ENCODE measurements at regions not wholly inside any gene's neighbourhood (a gene's known extent, or its start where the extent isn't known, plus 50 kb on each side); places are given as distances from the start of the nearest gene placed in this dataset.

- Mint-ChIP-seq H3K36me3 (ENCODE audit: unreplicated experiment) (no peaks in the 10 kb centered on the region), H3K9me3 (ENCODE audit: unreplicated experiment) (peaks cover 19% of the 10 kb centered on the region), H3K4me3 (ENCODE audit: unreplicated experiment) (no peak overlapping the region), H3K27ac (ENCODE audit: unreplicated experiment) (no peak overlapping the region), H3K4me1 (ENCODE audit: unreplicated experiment) (no peaks in the 10 kb centered on the region), H3K27me3 (ENCODE audit: unreplicated experiment) (no peaks in the 10 kb centered on the region)
- no peak for DNase-seq (ENCODE audit: extremely low spot score, unreplicated experiment)
- TF ChIP-seq CTCF (IDR thresholded peaks at IDR 0.05), result no peak
Observed at GRCh38 chr21:14657241-14658008, 111.3 kb upstream of the SAMSN1 start.

- Mint-ChIP-seq H3K4me1 (ENCODE audit: unreplicated experiment) (no peaks in the 10 kb centered on the region), H3K27me3 (ENCODE audit: unreplicated experiment) (no peaks in the 10 kb centered on the region), H3K27ac (ENCODE audit: unreplicated experiment) (no peak overlapping the region), H3K9me3 (ENCODE audit: unreplicated experiment) (peaks cover 30% of the 10 kb centered on the region), H3K36me3 (ENCODE audit: unreplicated experiment) (no peaks in the 10 kb centered on the region), H3K4me3 (ENCODE audit: unreplicated experiment) (no peak overlapping the region)
- TF ChIP-seq CTCF (IDR thresholded peaks at IDR 0.05), result no peak
- no peak for DNase-seq (ENCODE audit: extremely low spot score, unreplicated experiment)
Observed at GRCh38 chr21:14646893-14647292, 100.8 kb upstream of the SAMSN1 start.

GRCh38 chr21:14645702-14646101 is 99.6 kb upstream of the SAMSN1 start:
- Mint-ChIP-seq H3K4me3 (ENCODE audit: unreplicated experiment) (no peak overlapping the region), H3K9me3 (ENCODE audit: unreplicated experiment) (peaks cover 30% of the 10 kb centered on the region)

GRCh38 chr21:14632359-14632758 is 86.2 kb upstream of the SAMSN1 start:
- H3K27ac Mint-ChIP-seq (ENCODE audit: unreplicated experiment), result no peak overlapping the region
- TF ChIP-seq CTCF (IDR thresholded peaks at IDR 0.05), result no peak
- no peaks in the 10 kb centered on the region for H3K4me1 Mint-ChIP-seq (ENCODE audit: unreplicated experiment)
- peaks cover 46% of the 10 kb centered on the region for H3K9me3 Mint-ChIP-seq (ENCODE audit: unreplicated experiment)
- no peak for DNase-seq (ENCODE audit: extremely low spot score, unreplicated experiment)
- no peaks in the 10 kb centered on the region for H3K27me3 Mint-ChIP-seq (ENCODE audit: unreplicated experiment)
- H3K4me3 Mint-ChIP-seq (ENCODE audit: unreplicated experiment), result no peak overlapping the region
- no peaks in the 10 kb centered on the region for H3K36me3 Mint-ChIP-seq (ENCODE audit: unreplicated experiment)

More at GRCh38 chr21:14645702-14646101, 99.6 kb upstream of the SAMSN1 start:
- H3K27me3 Mint-ChIP-seq (ENCODE audit: unreplicated experiment), result no peaks in the 10 kb centered on the region
- no peaks in the 10 kb centered on the region for H3K4me1 Mint-ChIP-seq (ENCODE audit: unreplicated experiment)
- no peak overlapping the region for H3K27ac Mint-ChIP-seq (ENCODE audit: unreplicated experiment)
- DNase-seq (ENCODE audit: extremely low spot score, unreplicated experiment), result no peak
- no peaks in the 10 kb centered on the region for H3K36me3 Mint-ChIP-seq (ENCODE audit: unreplicated experiment)
- TF ChIP-seq CTCF (IDR thresholded peaks at IDR 0.05), result no peak

- no peaks in the 10 kb centered on the region for H3K36me3 Mint-ChIP-seq (ENCODE audit: unreplicated experiment)
- H3K4me3 Mint-ChIP-seq (ENCODE audit: unreplicated experiment), result no peak overlapping the region
- no peaks in the 10 kb centered on the region for H3K4me1 Mint-ChIP-seq (ENCODE audit: unreplicated experiment)
- TF ChIP-seq CTCF (IDR thresholded peaks at IDR 0.05), result no peak
- DNase-seq (ENCODE audit: extremely low spot score, unreplicated experiment), result no peak
- peaks cover 51% of the 10 kb centered on the region for H3K9me3 Mint-ChIP-seq (ENCODE audit: unreplicated experiment)
- H3K27me3 Mint-ChIP-seq (ENCODE audit: unreplicated experiment), result no peaks in the 10 kb centered on the region
- no peak overlapping the region for H3K27ac Mint-ChIP-seq (ENCODE audit: unreplicated experiment)
Observed at GRCh38 chr21:14630556-14631069, 84.5 kb upstream of the SAMSN1 start.
